Heart left ventricle (tissue), 13 donors: ENCODE measurements at regions not wholly inside any gene's neighbourhood (a gene's known extent, or its start where the extent isn't known, plus 50 kb on each side); places are given as distances from the start of the nearest gene placed in this dataset.

Experiments used
- CTCF ChIP-seq, 12 donors: fragments of 200-600 bp; sonication (generic) in 4 of 12; IDR thresholded peaks; one replicate each; pipeline versions ENCODE4 v1.5.0 to v1.8.0; 2018 to 2022; ENCODE audit warnings: antibody characterized with exemption in 12 of 12, mild to moderate bottlenecking in 5 of 12
- POLR2A ChIP-seq, 2 donors: fragments of 450-650 bp; IDR thresholded peaks; one replicate each; pipeline ENCODE4 v1.6.1; 2017; ENCODE audit warnings: antibody characterized with exemption in 2 of 2, mild to moderate bottlenecking in 2 of 2, moderate library complexity in 2 of 2
- donor health status: ischemic (EF 13 %, LVEDD 7.1; RV severe dilation, severe dysfunction).
- donor health status: DM: no; HTN: yes; CAD: no.
- donor health status: DM: no; HTN: no; CAD: no.
- donor health status: ischemic (EF 25% LVEDD 6.9; RV normal size, moderate dysfunction).
- donor health status: ischemic (EF 25% LVEDD 5.7; RV mildly dilated, moderate dysfunction).
- donor health status: ischemic (EF 35%, LVEDD 5.7; RV mildly dilated, moderate dysfunction).
- donor health status: nonischemic (EF 11% LVEDD 7.7; RV severe dilation, severe dysfunction).
- donor health status: DM: yes; HTN: yes; CAD: no.
- donor health status: PGD.
- donor health status: ischemic (EF 29% LVEDD 5.4; RV normal size, mild dysfunction).
- donor health status: nonischemic (EF 23%, LVEDD 6.1; RV moderate dilation, normal function).

GRCh38 chr20:56773749-56774148 is 144.6 kb downstream of the TFAP2C start:
- TF ChIP-seq CTCF (IDR thresholded peaks at IDR 0.05) (no peak), POLR2A (IDR thresholded peaks at IDR 0.05) (no peak)
